ENCODE measurements at regions not wholly inside any gene's neighbourhood (a gene's known extent, or its start where the extent isn't known, plus 50 kb on each side); places are given as distances from the start of the nearest gene placed in this dataset.
A peak's percentile ranks its signal among the peaks of the same experiment; 100 is the strongest.

- Histone ChIP-seq H3K27ac (peak overlapping the region; percentile 82 to 92), H3K4me1 (peaks cover 53% of the 10 kb centered on the region), H3K4me2 (peak overlapping the region; percentile 78), H3K9me3 (no peaks in the 10 kb centered on the region), H3K4me3 (peak overlapping the region; percentile 35)
- peak; percentile 86 for TF ChIP-seq MAX (IDR thresholded peaks at IDR 0.05)
- TF ChIP-seq REST (IDR thresholded peaks at IDR 0.05), result no peak
- no peak for TF ChIP-seq FOSB (CRISPR knock-in tag; IDR thresholded peaks at IDR 0.05)
- TF ChIP-seq RAD21 (conservative IDR thresholded peaks at IDR 0.05 in 1 of 2, IDR thresholded peaks at IDR 0.05 in 1 of 2), result no peak
- TF ChIP-seq SREBF2 (IDR thresholded peaks at IDR 0.05), result no peak
- TF ChIP-seq CEBPB (IDR thresholded peaks at IDR 0.05), result peak; percentile 48 to 76; a peak in 3 of 4 replicates
- peak in 1 of 2 experiments; percentile 39; a peak in 3 of 5 replicates for TF ChIP-seq JUN (IDR thresholded peaks at IDR 0.05)
- peak; percentile 84 for TF ChIP-seq JUNB (IDR thresholded peaks at IDR 0.05)
- TF ChIP-seq BHLHE40 (IDR thresholded peaks at IDR 0.05; ENCODE audit: low read depth, low read length), result no peak
- TF ChIP-seq PBX3 (IDR thresholded peaks at IDR 0.05), result no peak
- peak; percentile 94 for TF ChIP-seq FOSL2 (IDR thresholded peaks at IDR 0.05)
- peak; percentile 95 for TF ChIP-seq FOSL2 (CRISPR knock-in tag; IDR thresholded peaks at IDR 0.05)
- TF ChIP-seq SMC3 (IDR thresholded peaks at IDR 0.05), result no peak
- TF ChIP-seq E2F6 (IDR thresholded peaks at IDR 0.05; ENCODE audit: borderline replicate concordance, low read depth), result 0 out of 2 replicates have a peak, but pooled peaks have one; percentile 49
- TF ChIP-seq ZC3H11A (IDR thresholded peaks at IDR 0.05), result 0 out of 2 replicates have a peak, but pooled peaks have one; percentile 8
- no peak for TF ChIP-seq RNF2 (IDR thresholded peaks at IDR 0.05; ENCODE audit: borderline replicate concordance, low read depth)
- TF ChIP-seq HOXA7 (CRISPR knock-in tag; IDR thresholded peaks at IDR 0.05), result no peak
- peak; percentile 36 for FAIRE-seq
- peak; percentile 47 to 75 for DNase-seq (ENCODE audit: low read depth in 1 of 2, low spot score in 1 of 2)
- WGBS (ENCODE audit: missing lambda C conversion rate), result 1% methylated on average over 4 of the region's 4 CpGs
- peak; percentile 80 for ATAC-seq
- CTCF ChIA-PET, result interaction anchor here (1.4 to 1.6 kb wide), 2 partner anchors 39 to 116 kb away, joined by 6 to 12 read pairs; partner anchors contain the start of gene CCDC71L
- POLR2A ChIA-PET, result interaction anchor here (0.5 to 2.0 kb wide), 4 partner anchors 115 to 393 kb away, joined by 3 to 10 read pairs (median 4); partner anchors contain the start of genes CCDC71L and HBP1
Observed at GRCh38 chr7:106775552-106775936, 89.5 kb upstream of the PIK3CG start.

- no peak for DNase-seq (ENCODE audit: low read depth in 1 of 2, low spot score in 1 of 2)
- POLR2A ChIA-PET, result interaction anchor here (0.5 to 2.0 kb wide), 3 partner anchors 116 to 392 kb away, joined by 4 to 10 read pairs (median 5); partner anchors contain the start of genes CCDC71L and HBP1
- WGBS (ENCODE audit: missing lambda C conversion rate), result 73% methylated on average over 3 of the region's 3 CpGs
- no peak for FAIRE-seq
- Histone ChIP-seq H3K27ac (peak overlapping the region; percentile 82 to 92), H3K4me3 (peak overlapping the region; percentile 35), H3K9me3 (no peaks in the 10 kb centered on the region), H3K4me1 (peaks cover 47% of the 10 kb centered on the region), H3K4me2 (peak overlapping the region; percentile 78)
- CTCF ChIA-PET, result interaction anchor here (0.7 to 1.6 kb wide), 3 partner anchors 9 to 116 kb away, joined by 3 to 12 read pairs (median 6); partner anchors contain the start of gene CCDC71L
- TF ChIP-seq ZSCAN20 (CRISPR knock-in tag; IDR thresholded peaks at IDR 0.05) (no peak), MAX (IDR thresholded peaks at IDR 0.05) (peak; percentile 2; the same call in 1 of the 2 replicates)
- no peak for ATAC-seq
Observed at GRCh38 chr7:106775975-106776607, 89.0 kb upstream of the PIK3CG start.

Data from A549 (cell line).